CD4-positive, alpha-beta T cell treated with Interleukin-6 at 100 ng/mL for 8 hours (primary cell): ENCODE measurements at regions not wholly inside any gene's neighbourhood (a gene's known extent, or its start where the extent isn't known, plus 50 kb on each side); places are given as distances from the start of the nearest gene placed in this dataset.
"Not testable (repeated sequence)": the region's sequence is repeated elsewhere in the genome, so short reads cannot be mapped to it uniquely, and the experiment has no call there.

Experiments used
- DNase-seq: peaks from one replicate; pipeline ENCODE4 v3.0.0-alpha.2; 2020; ENCODE audit warnings: mixed read lengths, low spot score

- no peak for DNase-seq
These were observed 478.7 kb downstream of the TYW1 start for GRCh38 chr7:67475293-67475692.

- DNase-seq = no peak
These were observed 481.4 kb downstream of the TYW1 start for GRCh38 chr7:67478066-67478465.

- DNase-seq = no peak
These were observed 487.7 kb downstream of the TYW1 start for GRCh38 chr7:67484244-67484751.

- no peak for DNase-seq
These were observed 489.8 kb downstream of the TYW1 start for GRCh38 chr7:67486401-67486800.

GRCh38 chr7:67487316-67487715 is 490.7 kb downstream of the TYW1 start:
- DNase-seq = no peak

GRCh38 chr7:67489881-67490280 is 493.2 kb downstream of the TYW1 start:
- no peak for DNase-seq

GRCh38 chr7:67493366-67493765 is 496.7 kb downstream of the TYW1 start:
- no peak for DNase-seq

GRCh38 chr7:67496589-67496988 is 500.0 kb downstream of the TYW1 start:
- no peak for DNase-seq

- not testable (repeated sequence) for DNase-seq
These were observed 501.3 kb downstream of the TYW1 start for GRCh38 chr7:67497914-67498313.

- no peak for DNase-seq
These were observed 506.3 kb downstream of the TYW1 start for GRCh38 chr7:67502929-67503328.

- no peak for DNase-seq
These were observed 508.8 kb downstream of the TYW1 start for GRCh38 chr7:67505449-67505848.

GRCh38 chr7:67512481-67512880 is 515.8 kb downstream of the TYW1 start:
- DNase-seq = no peak

GRCh38 chr7:67518580-67518979 is 521.9 kb downstream of the TYW1 start:
- DNase-seq = no peak

- no peak for DNase-seq
These were observed 522.5 kb downstream of the TYW1 start for GRCh38 chr7:67519171-67519570.

- DNase-seq = no peak
These were observed 525.9 kb downstream of the TYW1 start for GRCh38 chr7:67522504-67522903.

- DNase-seq = no peak
These were observed 527.1 kb downstream of the TYW1 start for GRCh38 chr7:67523713-67524112.

GRCh38 chr7:67525588-67525987 is 529.0 kb downstream of the TYW1 start:
- DNase-seq = no peak

- no peak for DNase-seq
These were observed 538.8 kb downstream of the TYW1 start for GRCh38 chr7:67535241-67535989.

GRCh38 chr7:67542916-67543315 is 546.3 kb downstream of the TYW1 start:
- DNase-seq = no peak

GRCh38 chr7:67547183-67547907 is 550.7 kb downstream of the TYW1 start:
- no peak for DNase-seq

- no peak for DNase-seq
These were observed 552.5 kb downstream of the TYW1 start for GRCh38 chr7:67549126-67549525.

GRCh38 chr7:67550801-67551436 is 554.3 kb downstream of the TYW1 start:
- DNase-seq = no peak

- no peak for DNase-seq
These were observed 556.1 kb downstream of the TYW1 start for GRCh38 chr7:67552738-67553137.
